ENCODE measurements at regions not wholly inside any gene's neighbourhood (a gene's known extent, or its start where the extent isn't known, plus 50 kb on each side); places are given as distances from the start of the nearest gene placed in this dataset.
A peak's percentile ranks its signal among the peaks of the same experiment; 100 is the strongest.
"Not testable (repeated sequence)": the region's sequence is repeated elsewhere in the genome, so short reads cannot be mapped to it uniquely, and the experiment has no call there.

- H3K27ac ChIP-seq: no peak overlapping the region
- DNase-seq (ENCODE audit: low read depth, low spot score): no peak
These were observed 133.8 kb upstream of the DAB2 start for GRCh38 chr5:39558541-39558940.

DNA sequence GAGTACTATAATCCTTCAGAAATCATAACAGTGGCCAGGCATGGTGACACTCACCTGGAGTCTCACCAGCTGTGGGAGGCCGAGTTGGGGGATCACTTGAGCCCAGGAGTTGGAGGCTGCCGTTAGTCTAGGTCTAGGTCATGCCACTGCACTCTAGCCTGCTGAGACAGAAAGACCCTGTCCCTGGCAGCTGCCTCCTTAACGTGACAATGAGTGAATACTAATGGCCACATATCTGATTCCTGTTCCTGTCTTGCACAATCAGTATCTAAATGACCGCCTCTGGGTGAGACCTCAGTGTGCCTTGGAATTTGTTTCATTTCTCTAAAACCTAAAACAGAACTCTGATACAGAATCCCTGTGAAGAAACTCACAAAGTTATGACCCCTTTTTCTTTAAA lies 131.0 kb upstream of the DAB2 start:
- no peak overlapping the region for H3K27ac ChIP-seq
- DNase-seq (ENCODE audit: low read depth, low spot score): no peak

DNA sequence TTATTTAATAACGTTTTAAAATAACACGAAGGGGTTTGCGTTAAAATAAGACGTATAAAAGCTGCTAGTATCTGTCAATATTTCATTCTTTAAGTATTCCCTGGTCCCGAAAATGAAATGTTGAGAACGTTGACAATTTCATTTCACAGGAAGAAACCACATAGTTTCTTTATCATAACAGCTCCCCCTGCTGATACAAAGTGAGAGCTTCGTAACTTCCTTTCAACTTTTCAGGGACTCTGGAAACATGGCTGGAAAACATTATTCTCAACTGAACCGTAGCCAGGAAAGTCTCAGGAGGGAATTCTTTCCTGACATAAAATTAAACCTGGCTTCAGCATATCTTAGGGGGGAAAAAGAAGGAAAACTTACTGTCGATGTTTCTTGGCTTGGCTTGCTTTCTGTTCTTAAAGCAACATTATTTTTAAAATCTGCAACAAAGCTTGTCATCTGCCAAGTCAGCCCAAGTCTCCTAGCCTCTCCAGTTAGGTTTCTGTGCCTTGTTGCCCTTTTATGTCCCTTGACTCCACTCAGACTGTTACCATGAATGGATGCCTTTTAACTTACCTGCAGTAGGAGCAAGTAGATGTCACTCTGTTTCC lies 122.9 kb upstream of the DAB2 start:
- DNase-seq (ENCODE audit: low read depth, low spot score): no peak
- H3K27ac ChIP-seq: no peak overlapping the region

- no peak for DNase-seq (ENCODE audit: low read depth, low spot score)
- no peak overlapping the region for H3K27ac ChIP-seq
These were observed 120.2 kb upstream of the DAB2 start for GRCh38 chr5:39544941-39545340.

DNA sequence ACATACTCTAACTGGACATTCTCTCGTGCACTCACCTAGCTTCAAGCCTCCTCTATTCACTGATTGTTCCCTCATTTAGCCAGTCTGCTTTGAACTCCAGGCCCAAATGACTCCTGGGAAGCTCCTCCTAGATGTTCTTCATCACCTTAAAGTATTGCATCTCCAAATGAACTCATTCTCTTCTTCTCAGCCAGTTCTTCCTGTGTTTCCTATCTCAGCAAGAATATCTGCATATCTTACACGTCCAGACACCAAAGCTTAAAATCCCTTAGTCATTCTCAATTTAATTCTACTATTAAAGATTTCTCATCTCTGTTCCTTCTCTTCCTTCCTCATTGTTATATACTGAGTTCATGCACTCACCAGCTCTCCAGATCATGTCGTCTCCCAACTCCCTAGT lies 118.6 kb upstream of the DAB2 start:
- DNase-seq (ENCODE audit: low read depth, low spot score): peak; percentile 31
- peak overlapping the region; percentile 51 for H3K27ac ChIP-seq

- DNase-seq (ENCODE audit: low read depth, low spot score): no peak
- peak overlapping the region; percentile 51 for H3K27ac ChIP-seq
These were observed 117.9 kb upstream of the DAB2 start for GRCh38 chr5:39542511-39543285.

DNA sequence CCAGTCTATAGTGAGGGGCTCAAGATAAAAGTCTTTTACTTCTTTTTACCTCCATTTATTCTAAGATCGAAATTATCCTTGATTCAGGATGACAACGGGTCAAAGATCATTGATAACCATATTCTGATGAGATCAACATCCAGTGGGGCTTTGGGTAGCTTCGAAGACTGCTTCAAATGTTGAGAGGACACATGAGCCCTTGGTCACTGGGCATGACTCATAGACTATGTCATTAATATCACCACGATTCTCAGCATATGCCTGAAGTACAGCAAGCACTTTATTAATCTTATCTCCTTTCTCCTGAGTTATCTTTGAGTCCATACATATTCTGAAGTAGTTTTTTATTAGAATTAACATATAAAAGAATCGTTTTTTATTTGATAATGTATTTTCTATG lies 117.1 kb upstream of the DAB2 start:
- no peak for DNase-seq (ENCODE audit: low read depth, low spot score)
- H3K27ac ChIP-seq: no peak overlapping the region

GRCh38 chr5:39539470-39539869 lies 114.7 kb upstream of the DAB2 start:
- H3K27ac ChIP-seq: no peak overlapping the region
- no peak for DNase-seq (ENCODE audit: low read depth, low spot score)

- no peak for DNase-seq (ENCODE audit: low read depth, low spot score)
These were observed 109.9 kb upstream of the DAB2 start for GRCh38 chr5:39534690-39535089.

GRCh38 chr5:39533749-39534148 lies 109.0 kb upstream of the DAB2 start:
- DNase-seq (ENCODE audit: low read depth, low spot score): no peak
- no peak overlapping the region for H3K27ac ChIP-seq

More at GRCh38 chr5:39534690-39535089, 109.9 kb upstream of the DAB2 start:
- H3K27ac ChIP-seq: no peak overlapping the region

- no peak for DNase-seq (ENCODE audit: low read depth, low spot score)
- H3K27ac ChIP-seq: no peak overlapping the region
These were observed 107.7 kb upstream of the DAB2 start for GRCh38 chr5:39532511-39532910.

DNA sequence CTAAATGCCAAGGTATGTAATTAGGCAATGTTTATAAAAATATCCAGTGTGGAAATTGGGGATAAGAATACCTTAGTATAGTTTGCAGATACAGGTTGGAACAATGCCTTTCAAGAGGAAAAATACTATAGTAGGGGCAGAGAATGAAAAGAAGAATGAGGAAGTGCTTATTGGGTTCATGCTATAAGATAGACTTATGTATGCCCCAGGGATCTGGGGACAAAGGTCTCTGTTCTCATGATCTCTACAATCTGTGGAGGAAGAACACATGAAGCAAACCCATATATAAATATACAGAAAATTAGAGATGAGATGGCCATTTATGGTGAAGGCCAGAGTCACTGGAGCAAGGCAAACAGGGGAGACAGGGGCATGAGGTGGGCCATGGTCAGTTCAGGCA lies 106.5 kb upstream of the DAB2 start:
- DNase-seq (ENCODE audit: low read depth, low spot score): no peak
- H3K27ac ChIP-seq: no peak overlapping the region

DNA sequence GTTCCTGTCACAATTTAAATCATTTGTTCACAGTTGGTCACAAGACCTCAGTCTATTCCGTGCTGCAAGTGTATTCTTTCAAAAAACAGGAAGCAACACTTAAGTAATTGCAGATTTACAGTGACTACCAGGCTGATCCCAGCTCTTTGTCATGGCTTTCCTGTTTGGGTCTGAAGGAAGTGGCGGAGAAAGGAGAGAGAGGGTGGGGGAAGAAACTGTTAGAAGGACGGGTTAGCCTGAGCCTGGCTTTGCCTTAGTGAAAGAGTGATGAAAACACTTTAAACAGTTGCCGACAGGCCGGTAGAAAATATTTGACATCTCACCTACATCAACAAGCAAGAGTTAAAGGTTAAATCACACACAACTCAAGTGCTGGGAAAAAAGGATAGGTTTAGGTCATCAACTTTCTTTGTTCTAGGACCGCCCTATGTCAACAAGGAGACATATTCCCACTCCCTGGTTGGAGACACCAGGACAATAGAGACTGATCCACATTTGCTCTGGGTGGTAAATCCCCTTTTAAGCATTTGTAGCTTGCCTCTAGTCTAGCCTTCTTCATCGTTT lies 102.2 kb upstream of the DAB2 start:
- H3K27ac ChIP-seq: no peak overlapping the region

DNA sequence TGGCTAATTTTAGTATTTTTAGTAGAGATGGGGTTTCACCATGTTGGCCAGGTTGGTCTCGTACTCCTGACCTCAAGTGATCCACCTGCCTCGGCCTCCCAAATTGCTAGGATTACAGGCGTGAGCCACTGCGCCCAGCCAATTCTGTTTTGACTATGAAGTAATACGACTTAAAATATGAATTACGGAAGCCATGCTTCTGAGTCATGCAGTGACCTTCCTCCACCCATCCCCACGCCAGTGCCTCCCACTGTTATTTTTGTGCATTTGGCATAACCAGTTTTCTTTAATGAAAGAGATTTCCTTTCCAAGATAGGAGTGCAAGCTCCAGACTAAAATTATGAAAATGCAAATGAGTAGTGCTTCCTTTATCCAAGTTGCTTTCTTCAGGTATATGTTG lies 101.0 kb upstream of the DAB2 start:
- DNase-seq (ENCODE audit: low read depth, low spot score); H3K27ac ChIP-seq: not testable (repeated sequence)

More for the DNA sequence above, 102.2 kb upstream of the DAB2 start:
- DNase-seq (ENCODE audit: low read depth, low spot score): no peak

DNA sequence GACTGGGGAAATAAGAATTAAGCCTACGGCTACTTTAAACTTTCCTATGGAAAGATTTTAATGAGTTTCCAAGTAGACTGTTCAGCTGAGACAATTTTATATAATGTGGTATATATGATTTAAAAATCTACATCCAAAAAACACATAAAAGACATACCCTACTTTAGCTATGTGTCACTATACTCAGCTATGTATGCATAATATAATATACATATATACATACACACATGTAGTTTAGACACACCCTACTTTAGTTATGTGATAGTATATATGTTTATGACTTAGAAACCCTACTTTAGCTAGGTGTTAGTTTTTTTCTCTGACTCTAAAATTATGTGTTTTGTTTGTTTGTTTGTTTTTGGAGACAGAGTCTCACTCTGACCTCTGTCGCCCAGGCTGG lies 100.5 kb upstream of the DAB2 start:
- DNase-seq (ENCODE audit: low read depth, low spot score): no peak
- H3K27ac ChIP-seq: no peak overlapping the region

GRCh38 chr5:39523821-39524220 lies 99.0 kb upstream of the DAB2 start:
- DNase-seq (ENCODE audit: low read depth, low spot score): no peak
- no peak overlapping the region for H3K27ac ChIP-seq

GRCh38 chr5:39521940-39522590 lies 97.3 kb upstream of the DAB2 start:
- no peak for DNase-seq (ENCODE audit: low read depth, low spot score)
- no peak overlapping the region for H3K27ac ChIP-seq

DNA sequence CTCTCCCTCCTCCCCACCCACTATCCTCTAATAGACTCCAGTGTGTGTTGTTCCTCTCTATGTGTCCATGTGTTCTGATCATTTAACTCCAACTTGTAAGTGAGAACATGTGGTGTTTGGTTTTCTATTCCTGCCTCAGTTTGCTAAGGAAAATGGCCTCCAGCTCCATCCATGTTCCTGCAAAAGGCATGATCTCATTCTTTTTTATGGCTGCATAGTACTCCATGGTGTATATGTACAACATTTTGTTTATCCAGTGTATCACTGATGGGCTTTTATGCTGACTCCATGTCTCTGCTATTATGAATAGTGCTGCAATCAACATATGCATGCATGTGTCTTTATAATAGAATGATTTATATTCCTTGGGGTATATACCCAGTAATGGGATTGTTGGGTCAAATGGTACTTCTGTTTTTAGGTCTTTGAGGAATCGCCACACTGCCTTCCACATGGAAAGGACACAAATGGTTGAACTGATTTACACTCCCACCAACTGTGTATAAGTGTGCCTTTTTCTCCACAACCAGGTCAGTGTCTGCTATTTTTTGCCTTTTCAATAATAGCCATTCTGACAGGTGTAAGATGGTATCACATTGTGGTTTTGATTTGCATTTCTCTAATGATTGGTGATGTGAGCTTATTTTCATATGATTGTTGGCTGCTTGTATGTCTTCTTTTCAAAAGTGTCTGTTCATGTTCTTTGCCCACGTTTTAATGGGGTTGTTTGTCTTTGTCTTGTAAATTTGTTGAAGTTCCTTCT lies 96.5 kb upstream of the DAB2 start:
- H3K27ac ChIP-seq: no peak overlapping the region
- DNase-seq (ENCODE audit: low read depth, low spot score): no peak

- no peak for DNase-seq (ENCODE audit: low read depth, low spot score)
- no peak overlapping the region for H3K27ac ChIP-seq
These were observed 95.4 kb upstream of the DAB2 start for GRCh38 chr5:39520232-39520572.

- DNase-seq (ENCODE audit: low read depth, low spot score): no peak
- H3K27ac ChIP-seq: no peak overlapping the region
These were observed 94.9 kb upstream of the DAB2 start for GRCh38 chr5:39519566-39520231.

All from epithelial cell of prostate (primary cell).